ENCODE measurements at regions not wholly inside any gene's neighbourhood (a gene's known extent, or its start where the extent isn't known, plus 50 kb on each side); places are given as distances from the start of the nearest gene placed in this dataset.

GRCh38 chr4:13710246-13710885 lies 82.8 kb upstream of the BOD1L1 start:
- in situ Hi-C loops (cut with MboI; ENCODE audit: low pct_unique_long_range_greater_than_20kb, low sequenced_read_pairs, unreplicated experiment) = no loop called here
- TF ChIP-seq, protein P1, sequence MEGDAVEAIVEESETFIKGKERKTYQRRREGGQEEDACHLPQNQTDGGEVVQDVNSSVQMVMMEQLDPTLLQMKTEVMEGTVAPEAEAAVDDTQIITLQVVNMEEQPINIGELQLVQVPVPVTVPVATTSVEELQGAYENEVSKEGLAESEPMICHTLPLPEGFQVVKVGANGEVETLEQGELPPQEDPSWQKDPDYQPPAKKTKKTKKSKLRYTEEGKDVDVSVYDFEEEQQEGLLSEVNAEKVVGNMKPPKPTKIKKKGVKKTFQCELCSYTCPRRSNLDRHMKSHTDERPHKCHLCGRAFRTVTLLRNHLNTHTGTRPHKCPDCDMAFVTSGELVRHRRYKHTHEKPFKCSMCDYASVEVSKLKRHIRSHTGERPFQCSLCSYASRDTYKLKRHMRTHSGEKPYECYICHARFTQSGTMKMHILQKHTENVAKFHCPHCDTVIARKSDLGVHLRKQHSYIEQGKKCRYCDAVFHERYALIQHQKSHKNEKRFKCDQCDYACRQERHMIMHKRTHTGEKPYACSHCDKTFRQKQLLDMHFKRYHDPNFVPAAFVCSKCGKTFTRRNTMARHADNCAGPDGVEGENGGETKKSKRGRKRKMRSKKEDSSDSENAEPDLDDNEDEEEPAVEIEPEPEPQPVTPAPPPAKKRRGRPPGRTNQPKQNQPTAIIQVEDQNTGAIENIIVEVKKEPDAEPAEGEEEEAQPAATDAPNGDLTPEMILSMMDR (IDR thresholded peaks at IDR 0.05; ENCODE audit: extremely low read depth, insufficient read depth, missing control alignments) = no peak
- DNase-seq (ENCODE audit: low spot score) = no peak

- TF ChIP-seq, protein P1 (IDR thresholded peaks at IDR 0.05; ENCODE audit: extremely low read depth, insufficient read depth, missing control alignments) = no peak
- in situ Hi-C loops (cut with MboI; ENCODE audit: low pct_unique_long_range_greater_than_20kb, low sequenced_read_pairs, unreplicated experiment) = no loop called here
- no peak for DNase-seq (ENCODE audit: low spot score)
Observed at GRCh38 chr4:13711233-13711785, 83.8 kb upstream of the BOD1L1 start.

DNA sequence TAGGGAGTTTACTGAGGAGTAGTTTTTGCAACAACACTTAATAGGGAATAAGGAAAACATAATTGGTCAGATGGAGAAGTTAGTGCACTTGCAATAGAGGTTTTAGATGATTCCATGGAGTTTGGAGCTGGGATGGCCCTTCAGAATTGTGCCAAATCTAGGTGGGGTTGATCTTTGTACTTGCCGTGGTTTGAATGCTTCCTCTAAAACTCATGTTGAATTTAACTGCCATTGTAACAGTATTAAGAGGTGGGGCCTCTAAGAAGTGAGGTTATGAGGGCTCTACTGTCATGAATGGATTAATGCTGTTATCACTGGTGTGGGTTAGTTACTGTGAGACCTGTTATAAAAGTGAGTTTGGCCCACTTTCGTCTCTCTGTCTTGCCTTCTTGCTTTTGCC lies 94.4 kb upstream of the BOD1L1 start:
- in situ Hi-C loops (cut with MboI; ENCODE audit: low pct_unique_long_range_greater_than_20kb, low sequenced_read_pairs, unreplicated experiment) = no loop called here
- TF ChIP-seq, protein P1 (IDR thresholded peaks at IDR 0.05; ENCODE audit: extremely low read depth, insufficient read depth, missing control alignments) = no peak

DNA sequence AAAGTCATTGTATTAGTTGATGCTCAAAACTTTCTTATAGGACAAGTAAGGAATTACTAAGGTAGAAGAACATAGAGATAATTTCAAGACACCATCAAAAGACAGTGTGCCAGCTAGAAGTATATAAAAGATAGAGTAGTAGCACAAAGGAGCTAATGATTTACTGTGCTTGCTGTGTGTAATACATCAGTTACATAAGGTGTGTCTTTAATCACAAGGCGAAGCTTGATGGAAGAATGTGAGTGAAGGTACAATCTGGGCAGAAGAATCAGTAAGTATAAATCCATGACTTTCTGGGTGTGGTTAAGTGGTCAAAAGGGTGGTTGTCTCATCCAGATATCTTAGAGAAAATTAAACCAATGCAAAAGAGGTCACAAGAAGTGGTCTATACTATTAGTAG lies 95.1 kb upstream of the BOD1L1 start:
- in situ Hi-C loops (cut with MboI; ENCODE audit: low pct_unique_long_range_greater_than_20kb, low sequenced_read_pairs, unreplicated experiment) = no loop called here
- TF ChIP-seq, protein P1 (IDR thresholded peaks at IDR 0.05; ENCODE audit: extremely low read depth, insufficient read depth, missing control alignments) = no peak
- DNase-seq (ENCODE audit: low spot score) = no peak

More for the DNA sequence above, 94.4 kb upstream of the BOD1L1 start:
- no peak for DNase-seq (ENCODE audit: low spot score)

DNA sequence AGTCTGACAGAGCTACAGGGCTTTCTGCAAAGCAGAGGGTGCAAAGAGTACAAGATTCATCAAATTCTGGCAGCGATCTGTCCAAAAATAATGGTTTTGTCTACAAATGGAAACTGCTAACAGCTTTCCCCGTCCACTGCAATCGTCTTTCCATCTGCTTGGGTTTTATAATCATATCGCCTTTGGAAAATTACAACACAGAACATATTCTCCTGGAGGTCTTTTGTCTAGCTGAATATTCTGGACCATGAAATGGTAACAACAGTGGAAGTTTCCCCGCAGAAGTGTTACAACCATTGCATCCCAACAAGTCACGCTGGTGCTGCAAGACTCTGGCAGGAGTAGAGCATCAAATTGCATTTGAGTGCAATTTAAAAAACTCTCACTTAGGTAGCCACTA lies 101.2 kb upstream of the BOD1L1 start:
- no peak for DNase-seq (ENCODE audit: low spot score)
- in situ Hi-C loops (cut with MboI; ENCODE audit: low pct_unique_long_range_greater_than_20kb, low sequenced_read_pairs, unreplicated experiment) = no loop called here
- TF ChIP-seq, protein P1 (IDR thresholded peaks at IDR 0.05; ENCODE audit: extremely low read depth, insufficient read depth, missing control alignments) = no peak

- TF ChIP-seq, protein P1 (IDR thresholded peaks at IDR 0.05; ENCODE audit: extremely low read depth, insufficient read depth, missing control alignments) = no peak
- DNase-seq (ENCODE audit: low spot score) = no peak
- in situ Hi-C loops (cut with MboI; ENCODE audit: low pct_unique_long_range_greater_than_20kb, low sequenced_read_pairs, unreplicated experiment) = no loop called here
Observed at GRCh38 chr4:13731019-13731418, 103.5 kb upstream of the BOD1L1 start.
